IMR-90 (cell line): ENCODE measurements at regions not wholly inside any gene's neighbourhood (a gene's known extent, or its start where the extent isn't known, plus 50 kb on each side); places are given as distances from the start of the nearest gene placed in this dataset.

ENCODE experiments used
- ATAC-seq: fragments of 200-7000 bp; cut with Tn5 transposase; 2 replicates; pipeline ENCODE4 v1.9.1; 2020; ENCODE audit warnings: low read depth, mild to moderate bottlenecking, moderate library complexity
- BruUV-seq: library from RNA; stranded (reverse); fragments of 400-500 nt; replicated peaks from 2 replicates; lab custom pipeline; 2021; lab: Mats Ljungman, UMichigan
- CTCF ChIA-PET: fragments of 300-600 bp; formaldehyde crosslinking; extraction: SDS; loops from one replicate; lab custom pipeline; 2021; ENCODE audit warnings: antibody characterized with exemption; lab: Yijun Ruan, JAX
- POLR2A ChIA-PET: fragments of 300-600 bp; sonication (Branson Sonifier 250); formaldehyde crosslinking; loops from one replicate; lab custom pipeline; 2022; ENCODE audit warnings: antibody characterized with exemption; ENCODE audit not compliant: unreplicated experiment; lab: Charles Lee
- DNase-seq: peaks from one replicate; pipeline ENCODE4 v3.0.0; 2013
- H2AFZ ChIP-seq: replicated peaks from 2 replicates; pipeline ENCODE3; 2013; ENCODE audit warnings: low read length, mild to moderate bottlenecking; ENCODE audit not compliant: poor library complexity
- H2AK5ac ChIP-seq: 2 replicates; pipeline ENCODE4 v1.6.1; 2013; ENCODE audit warnings: low read depth, low read length, inconsistent platforms
- H2AK9ac ChIP-seq: replicated peaks from 2 replicates; pipeline ENCODE3; 2013; ENCODE audit warnings: mild to moderate bottlenecking, low read depth, low read length, moderate library complexity; ENCODE audit not compliant: poor library complexity
- H2BK120ac ChIP-seq: 2 replicates; pipeline ENCODE4 v1.6.1; 2013; ENCODE audit warnings: low read depth, low read length, inconsistent platforms
- H2BK15ac ChIP-seq: 3 replicates; pipeline ENCODE4 v1.6.1; 2013; ENCODE audit warnings: low read depth, low read length, inconsistent platforms
- H2BK20ac ChIP-seq: 2 replicates; pipeline ENCODE4 v1.6.1; 2013; ENCODE audit warnings: low read depth, mild to moderate bottlenecking, inconsistent platforms, low read length, moderate library complexity
- H2BK5ac ChIP-seq: 2 replicates; pipeline ENCODE4 v1.6.1; 2013; ENCODE audit warnings: mild to moderate bottlenecking, low read depth, low read length, inconsistent platforms; ENCODE audit not compliant: poor library complexity, severe bottlenecking
- H3K14ac ChIP-seq: replicated peaks from 2 replicates; pipeline ENCODE4 v1.6.1; 2013; ENCODE audit warnings: low read depth, low read length, inconsistent platforms
- H3K18ac ChIP-seq: 2 replicates; pipeline ENCODE4 v1.6.1; 2013; ENCODE audit warnings: low read depth, low read length, control low read depth
- H3K23ac ChIP-seq: 2 replicates; pipeline ENCODE4 v1.6.1; 2013; ENCODE audit warnings: low read depth, low read length, inconsistent platforms
- H3K27ac ChIP-seq: 2 replicates; pipeline ENCODE4 v1.5.1; 2013; ENCODE audit warnings: mild to moderate bottlenecking, control low read depth, low read length; ENCODE audit not compliant: insufficient read depth
- H3K27me3 ChIP-seq: 2 replicates; pipeline ENCODE4 v1.6.1; 2013; ENCODE audit warnings: low read length; ENCODE audit not compliant: control insufficient read depth, insufficient read depth
- H3K36me3 ChIP-seq: 2 replicates; pipeline ENCODE4 v1.6.1; 2013; ENCODE audit warnings: low read length, mixed read lengths; ENCODE audit not compliant: control insufficient read depth, insufficient read depth
- H3K4ac ChIP-seq: 2 replicates; pipeline ENCODE4 v1.6.1; 2013; ENCODE audit warnings: low read depth, low read length, inconsistent platforms
- H3K4me1 ChIP-seq: 2 replicates; pipeline ENCODE4 v1.6.1; 2013; ENCODE audit warnings: low read length, mixed read lengths; ENCODE audit not compliant: control insufficient read depth, insufficient read depth
- H3K4me2 ChIP-seq: 2 replicates; pipeline ENCODE4 v1.6.1; 2013; ENCODE audit warnings: low read depth, mild to moderate bottlenecking, control low read depth, low read length, moderate library complexity
- H3K4me3 ChIP-seq: 2 replicates; pipeline ENCODE4 v1.5.1; 2013; ENCODE audit warnings: low read depth, mild to moderate bottlenecking, control low read depth, low read length, moderate library complexity; ENCODE audit not compliant: insufficient read depth
- H3K56ac ChIP-seq: 2 replicates; pipeline ENCODE4 v1.6.1; 2013; ENCODE audit warnings: low read length, inconsistent platforms; ENCODE audit not compliant: insufficient read depth; ENCODE audit errors: extremely low read depth
- H3K79me1 ChIP-seq, 2 experiments: 2 replicates each; pipeline ENCODE4 v1.6.1; 2013; ENCODE audit warnings: low read length in 2 of 2, inconsistent platforms in 1 of 2, low read depth in 1 of 2
- H3K9ac ChIP-seq: 2 replicates; pipeline ENCODE4 v1.6.1; 2013; ENCODE audit warnings: low read depth, low read length, control low read depth
- H3K9me1 ChIP-seq: 2 replicates; pipeline ENCODE4 v1.6.1; 2013; ENCODE audit warnings: low read length, inconsistent platforms; ENCODE audit not compliant: insufficient read depth
- H3K9me3 ChIP-seq: 2 replicates; pipeline ENCODE4 v1.6.1; 2013; ENCODE audit warnings: low read length; ENCODE audit not compliant: control insufficient read depth, insufficient read depth
- H4K20me1 ChIP-seq: 2 replicates; pipeline ENCODE4 v1.6.1; 2013; ENCODE audit warnings: low read length, inconsistent platforms; ENCODE audit not compliant: insufficient read depth
- H4K5ac ChIP-seq: 2 replicates; pipeline ENCODE4 v1.6.1; 2013; ENCODE audit warnings: mild to moderate bottlenecking, low read depth, low read length, control low read depth
- H4K8ac ChIP-seq, 2 experiments: 2 replicates each; pipeline ENCODE4 v1.6.1; 2013; ENCODE audit warnings: low read depth in 2 of 2, low read length in 2 of 2, control low read depth in 1 of 2, inconsistent platforms in 1 of 2
- H4K91ac ChIP-seq: 2 replicates; pipeline ENCODE4 v1.6.1; 2013; ENCODE audit warnings: low read depth, low read length, inconsistent platforms; ENCODE audit not compliant: insufficient read depth
- BHLHE40 ChIP-seq: fragments of 150-350 bp; IDR thresholded peaks from 2 replicates; pipeline ENCODE4 v1.6.1; 2016; ENCODE audit warnings: mild to moderate bottlenecking, low read depth, low read length
- CEBPB ChIP-seq: IDR thresholded peaks from 2 replicates; pipeline ENCODE4 v1.6.1; 2012; ENCODE audit warnings: low read depth, low read length, improper control_type of control experiment
- CHD1 ChIP-seq: IDR thresholded peaks from 2 replicates; pipeline ENCODE4 v1.6.1; 2012; ENCODE audit warnings: low read depth, low read length, improper control_type of control experiment
- FOS ChIP-seq: fragments of 150-350 bp; IDR thresholded peaks from 2 replicates; pipeline ENCODE4 v1.6.1; 2016; ENCODE audit warnings: low read depth, low read length
- MAFK ChIP-seq: IDR thresholded peaks from 2 replicates; pipeline ENCODE4 v1.6.1; 2012; ENCODE audit warnings: low read depth, low read length, improper control_type of control experiment
- MAZ ChIP-seq: IDR thresholded peaks from 2 replicates; pipeline ENCODE4 v1.6.1; 2012; ENCODE audit warnings: low read depth, mild to moderate bottlenecking, low read length, improper control_type of control experiment, moderate library complexity, borderline replicate concordance
- NFE2L2 ChIP-seq: fragments of 150-350 bp; IDR thresholded peaks from 2 replicates; pipeline ENCODE4 v1.6.1; 2016; ENCODE audit warnings: low read depth, mild to moderate bottlenecking, low read length
- POLR2A ChIP-seq: IDR thresholded peaks from 2 replicates; pipeline ENCODE4 v1.6.1; 2012; ENCODE audit warnings: mild to moderate bottlenecking, low read depth, low read length
- RAD21 ChIP-seq: IDR thresholded peaks from 2 replicates; pipeline ENCODE4 v1.6.1; 2012; ENCODE audit warnings: low read length, improper control_type of control experiment
- RCOR1 ChIP-seq: IDR thresholded peaks from 2 replicates; pipeline ENCODE4 v1.6.1; 2012; ENCODE audit warnings: mild to moderate bottlenecking, low read length, improper control_type of control experiment; ENCODE audit not compliant: insufficient replicate concordance
- SMC3 ChIP-seq: fragments of 150-350 bp; IDR thresholded peaks from 2 replicates; pipeline ENCODE4 v1.6.1; 2016; ENCODE audit warnings: low read depth, mild to moderate bottlenecking, antibody characterized with exemption, low read length, moderate library complexity
- USF2 ChIP-seq: fragments of 150-350 bp; IDR thresholded peaks from 2 replicates; pipeline ENCODE4 v1.6.1; 2017; ENCODE audit warnings: mild to moderate bottlenecking, antibody characterized with exemption, low read length, low read depth
- WGBS, 2 experiments: methylation state at CpG; one replicate each; pipeline versions ENCODE4 v1.1.5 to v1.1.7; 2013; ENCODE audit warnings: missing lambda C conversion rate in 2 of 2; ENCODE audit not compliant: insufficient read length in 1 of 2; ENCODE audit errors: extremely low coverage in 2 of 2; 5-methylcytosine and 5-hydroxymethylcytosine counted together
- dilution Hi-C: fragments of 300-500 bp; cut with HindIII; formaldehyde crosslinking; loops from one replicate; pipeline ENCODE4 v1.14.3; 2018; ENCODE audit warnings: low sequenced_read_pairs; ENCODE audit not compliant: unreplicated experiment
- in situ Hi-C: fragments of 300-500 bp; cut with MboI; formaldehyde crosslinking; loops from 3 replicates; pipeline ENCODE4 v1.14.3; 2019; ENCODE audit warnings: low sequenced_read_pairs, inconsistent platforms, mixed read lengths
- intact Hi-C: fragments of 100-400 bp; cut with micrococcal nuclease; formaldehyde crosslinking; loops from 2 replicates; pipeline ENCODE4 v1.10.0; 2022
- TF ChIP-seq, protein P1 (sequence below): fragments of 150-350 bp; IDR thresholded peaks from 2 replicates; pipeline ENCODE4 v1.6.1; 2016; ENCODE audit warnings: low read depth, mild to moderate bottlenecking, low read length, moderate library complexity, borderline replicate concordance

- H4K20me1 ChIP-seq, result no peaks in the 10 kb centered on the region
- in situ Hi-C loops, result no loop called here
- H2AK9ac ChIP-seq, result no peak overlapping the region
- H3K18ac ChIP-seq, result no peak overlapping the region
- no peak for DNase-seq
- H3K36me3 ChIP-seq, result no peaks in the 10 kb centered on the region
- dilution Hi-C loops, result no loop called here
- no peak overlapping the region for H4K8ac ChIP-seq
- H3K27ac ChIP-seq, result no peak overlapping the region
- no peak overlapping the region for H3K23ac ChIP-seq
- no peak overlapping the region for H2BK15ac ChIP-seq
- H2AK5ac ChIP-seq, result no peak overlapping the region
- H3K4ac ChIP-seq, result no peak overlapping the region
- no peak overlapping the region for H3K9ac ChIP-seq
- no peak overlapping the region for H4K91ac ChIP-seq
- no peak overlapping the region for H2BK20ac ChIP-seq
- ATAC-seq, result no peak
- ChIA-PET POLR2A (interaction anchor here (0.6 kb wide), 1 partner anchor 235 kb away, joined by 3 read pairs; no protein-coding TSS in a partner anchor), CTCF (interaction anchor here (1.0 kb wide), 1 partner anchor 14 kb away, joined by 3 read pairs; no protein-coding TSS in a partner anchor)
- H3K56ac ChIP-seq, result no peak overlapping the region
- no peaks in the 10 kb centered on the region for H3K9me3 ChIP-seq
- H2BK120ac ChIP-seq, result no peak overlapping the region
- no peak overlapping the region for H3K4me3 ChIP-seq
- no peaks in the 10 kb centered on the region for H3K27me3 ChIP-seq
- no TSS peak for BruUV-seq
- TF ChIP-seq MAZ, result no peak
- TF ChIP-seq, protein P1, sequence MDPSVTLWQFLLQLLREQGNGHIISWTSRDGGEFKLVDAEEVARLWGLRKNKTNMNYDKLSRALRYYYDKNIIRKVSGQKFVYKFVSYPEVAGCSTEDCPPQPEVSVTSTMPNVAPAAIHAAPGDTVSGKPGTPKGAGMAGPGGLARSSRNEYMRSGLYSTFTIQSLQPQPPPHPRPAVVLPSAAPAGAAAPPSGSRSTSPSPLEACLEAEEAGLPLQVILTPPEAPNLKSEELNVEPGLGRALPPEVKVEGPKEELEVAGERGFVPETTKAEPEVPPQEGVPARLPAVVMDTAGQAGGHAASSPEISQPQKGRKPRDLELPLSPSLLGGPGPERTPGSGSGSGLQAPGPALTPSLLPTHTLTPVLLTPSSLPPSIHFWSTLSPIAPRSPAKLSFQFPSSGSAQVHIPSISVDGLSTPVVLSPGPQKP, result no peak
- TF ChIP-seq NFE2L2, result no peak
- no peak for TF ChIP-seq USF2
- no peak for TF ChIP-seq CHD1
- no peak for TF ChIP-seq CEBPB
- no peak for TF ChIP-seq MAFK
- no peak for TF ChIP-seq RCOR1
- TF ChIP-seq FOS, result no peak
- no peak for TF ChIP-seq POLR2A
- TF ChIP-seq SMC3, result no peak
- TF ChIP-seq BHLHE40, result no peak
- no peak for TF ChIP-seq RAD21
- H3K4me2 ChIP-seq, result no peak overlapping the region
- H3K9me1 ChIP-seq, result no peaks in the 10 kb centered on the region
- no CpG with 5 or more reads among the region's 1 CpG for WGBS, 2 experiments
- no peaks in the 10 kb centered on the region for H3K79me1 ChIP-seq
- intact Hi-C loops, result no loop called here
- no peaks in the 10 kb centered on the region for H3K4me1 ChIP-seq
- H2BK5ac ChIP-seq, result no peak overlapping the region
- no peak overlapping the region for H4K5ac ChIP-seq
- H3K14ac ChIP-seq, result no peak overlapping the region
- H2AFZ ChIP-seq, result no peak overlapping the region
Measured at GRCh38 chr16:80355335-80355734, 185.5 kb upstream of the DYNLRB2 start.
